Mucosa of descending colon (tissue), 3 donors: ENCODE measurements at regions not wholly inside any gene's neighbourhood (a gene's known extent, or its start where the extent isn't known, plus 50 kb on each side); places are given as distances from the start of the nearest gene placed in this dataset.

Experiments
- ATAC-seq: fragments of 200-7000 bp; cut with Tn5 transposase; one replicate; pipeline ENCODE4 v1.9.1; 2020; ENCODE audit warnings: mild to moderate bottlenecking, moderate library complexity
- DNase-seq, 3 donors: peaks; one replicate each; pipeline ENCODE4 v3.0.0-alpha.2; 2020
- H3K36me3 ChIP-seq: fragments of 200-600 bp; one replicate; pipeline ENCODE4 v1.8.0; 2021; ENCODE audit warnings: low read depth, mild to moderate bottlenecking
- H3K4me1 ChIP-seq: fragments of 200-600 bp; one replicate; pipeline ENCODE4 v1.8.0; 2021; ENCODE audit warnings: low read depth, mild to moderate bottlenecking
- H3K4me3 ChIP-seq: fragments of 200-600 bp; one replicate; pipeline ENCODE4 v1.8.0; 2021; ENCODE audit warnings: mild to moderate bottlenecking
- H3K9me3 ChIP-seq: fragments of 200-600 bp; one replicate; pipeline ENCODE4 v1.8.0; 2021; ENCODE audit warnings: mild to moderate bottlenecking
- CTCF ChIP-seq: fragments of 200-600 bp; IDR thresholded peaks from one replicate; pipeline ENCODE4 v1.8.0; 2022; ENCODE audit warnings: antibody characterized with exemption, mild to moderate bottlenecking
- intact Hi-C, 2 donors: fragments of 100-400 bp; cut with DNase I in 1 of 2; cut with micrococcal nuclease in 1 of 2; formaldehyde crosslinking; loops; one replicate each; pipeline versions ENCODE4 v1.11.0 to v1.11.1; 2022; cut with DNase I, micrococcal nuclease
- donor health status: DM: no; HTN: no; CAD: no; lungs with moderate emphysema.
- donor health status: DM: no; HTN: no; CAD: no.
- donor health status: DM: no; HTN: yes; CAD: no.

DNA sequence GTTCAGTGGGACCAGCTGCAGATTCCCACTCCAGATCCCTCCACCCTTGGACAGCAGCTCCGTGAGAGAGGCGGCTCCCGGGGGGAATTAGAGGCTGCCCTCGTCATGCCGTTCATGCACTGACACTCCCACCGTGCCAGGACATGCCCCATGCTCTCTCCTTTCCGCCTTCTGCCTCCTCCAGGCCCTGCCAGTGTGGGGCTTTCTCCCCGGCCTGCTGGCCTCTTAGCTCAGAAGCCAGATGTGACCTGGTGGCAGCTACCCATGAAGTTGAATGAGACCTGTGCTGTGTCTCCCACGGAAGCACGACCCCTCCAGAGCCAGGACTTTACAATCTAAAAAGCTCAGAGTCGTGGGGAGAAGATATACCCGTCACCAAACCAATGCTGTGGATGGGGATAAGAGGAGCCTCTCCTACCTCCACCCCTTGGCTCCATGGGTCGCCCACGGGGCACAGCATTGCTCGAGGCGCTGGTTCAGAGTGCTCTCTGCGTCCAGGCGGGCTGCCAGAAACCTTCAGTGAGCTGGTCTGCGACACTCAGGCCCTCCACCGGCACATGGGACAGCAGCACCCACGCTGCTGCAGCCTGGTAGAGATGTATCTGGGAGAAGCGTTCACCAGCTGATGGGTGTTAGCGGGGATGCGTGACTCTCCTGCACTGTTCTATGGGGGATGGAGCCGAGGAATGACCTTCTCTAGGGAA lies 111.0 kb upstream of the GPC1 start:
- Histone ChIP-seq H3K4me1 (no peaks in the 10 kb centered on the region), H3K36me3 (no peaks in the 10 kb centered on the region), H3K4me3 (no peak overlapping the region), H3K9me3 (no peaks in the 10 kb centered on the region)
- no peak for TF ChIP-seq CTCF
- ATAC-seq (no peak), DNase-seq (no peak)
- intact Hi-C loops: no loop called here

GRCh38 chr2:240325016-240326007 lies 110.2 kb upstream of the GPC1 start:
- Histone ChIP-seq H3K36me3 (no peaks in the 10 kb centered on the region), H3K4me1 (no peaks in the 10 kb centered on the region), H3K9me3 (no peaks in the 10 kb centered on the region), H3K4me3 (no peak overlapping the region)
- DNase-seq: no peak
- no peak for TF ChIP-seq CTCF
- ATAC-seq: no peak
- intact Hi-C loops: no loop called here

DNA sequence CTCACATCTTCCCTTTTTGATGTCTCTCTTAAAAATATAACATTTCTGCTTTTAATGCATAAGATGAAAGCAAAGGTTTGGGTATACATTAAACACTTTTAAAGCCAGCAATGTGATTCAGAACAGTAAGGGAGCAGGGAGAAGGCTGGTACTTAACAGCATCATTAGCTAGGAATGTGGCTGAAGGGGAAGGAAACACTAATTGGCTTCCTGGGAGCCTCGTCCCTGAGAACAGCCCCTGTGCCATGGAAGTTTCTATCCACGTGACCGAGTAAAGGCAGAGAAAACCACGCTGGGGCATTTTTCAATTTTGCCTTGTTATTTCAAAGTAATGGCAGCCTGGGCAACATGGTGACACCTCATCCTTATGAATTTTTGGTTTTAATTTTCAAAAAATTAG lies 109.2 kb upstream of the GPC1 start:
- H3K36me3 ChIP-seq: no peaks in the 10 kb centered on the region
- no peak for ATAC-seq
- intact Hi-C loops: no loop called here
- no peaks in the 10 kb centered on the region for H3K4me1 ChIP-seq
- no peak for DNase-seq
- H3K4me3 ChIP-seq: no peak overlapping the region
- peaks cover 4% of the 10 kb centered on the region for H3K9me3 ChIP-seq
- no peak for TF ChIP-seq CTCF

DNA sequence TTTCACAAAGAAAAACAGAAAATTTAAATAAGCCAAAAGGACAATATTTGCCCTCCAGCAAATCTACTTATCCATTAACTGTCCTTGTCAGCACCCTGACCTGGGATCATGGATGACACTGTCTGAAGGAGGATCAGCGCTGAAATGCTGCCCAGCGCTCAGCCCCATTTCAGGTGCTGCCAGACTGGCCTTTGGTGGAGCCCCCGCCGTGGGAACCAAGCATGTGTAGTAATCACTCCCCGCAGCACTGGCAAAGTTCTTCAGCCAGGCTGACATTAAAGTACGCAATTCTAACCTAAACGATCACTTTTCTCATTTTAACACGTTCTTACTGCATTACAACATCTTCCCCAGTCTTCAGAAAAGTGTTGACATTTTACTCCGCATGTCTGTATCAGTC lies 108.6 kb upstream of the GPC1 start:
- intact Hi-C loops: no loop called here
- TF ChIP-seq CTCF: no peak
- Histone ChIP-seq H3K36me3 (no peaks in the 10 kb centered on the region), H3K9me3 (peaks cover 10% of the 10 kb centered on the region), H3K4me1 (no peaks in the 10 kb centered on the region), H3K4me3 (no peak overlapping the region)
- ATAC-seq: no peak
- no peak for DNase-seq

DNA sequence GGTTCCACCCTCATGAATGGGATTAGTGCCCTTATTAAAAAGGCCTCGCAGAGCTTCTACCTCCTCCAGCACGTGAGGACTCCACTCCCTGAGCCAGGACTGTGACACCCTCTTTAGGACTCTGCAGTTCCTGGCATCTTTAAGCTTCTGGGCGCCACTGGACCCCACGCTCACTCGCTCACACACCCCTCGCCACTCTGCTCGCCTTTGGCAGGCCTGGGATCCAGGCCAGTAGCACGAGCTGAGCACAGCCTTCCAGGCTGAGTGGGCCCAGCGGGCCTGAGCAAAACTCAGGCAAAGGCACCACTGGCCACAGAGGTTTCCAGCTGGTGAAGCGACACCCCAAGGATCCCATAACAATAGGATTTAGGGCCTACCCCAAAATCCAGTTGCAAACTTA lies 107.9 kb upstream of the GPC1 start:
- DNase-seq (no peak), ATAC-seq (no peak)
- Histone ChIP-seq H3K36me3 (no peaks in the 10 kb centered on the region), H3K4me3 (no peak overlapping the region), H3K9me3 (peaks cover 13% of the 10 kb centered on the region), H3K4me1 (no peaks in the 10 kb centered on the region)
- no peak for TF ChIP-seq CTCF
- intact Hi-C loops: no loop called here
